ENCODE measurements at regions not wholly inside any gene's neighbourhood (a gene's known extent, or its start where the extent isn't known, plus 50 kb on each side); places are given as distances from the start of the nearest gene placed in this dataset.

GRCh38 chr10:78778444-78779338 lies 290.1 kb upstream of the ZMIZ1 start:
- 78 to 87% methylated on average over 13 of the region's 13 CpGs for WGBS, 2 donors
- H3K27me3 ChIP-seq (ENCODE audit: control insufficient read depth in 1 of 2, insufficient read depth in 2 of 2, low read length in 2 of 2), result no peaks in the 10 kb centered on the region
- H3K4me1 ChIP-seq (ENCODE audit: control insufficient read depth in 2 of 2, insufficient read depth in 2 of 2, low read length in 1 of 2), result peaks cover 0 to 3% of the 10 kb centered on the region in 2 donors
- H3K9me3 ChIP-seq (ENCODE audit: control insufficient read depth in 2 of 2, insufficient read depth in 1 of 2, low read depth in 1 of 2, low read length in 1 of 2), result peaks cover 0 to 2% of the 10 kb centered on the region in 2 donors
- H3K27ac ChIP-seq (ENCODE audit: low read depth in 2 of 2, low read length in 1 of 2), result no peak overlapping the region
- H3K4me3 ChIP-seq (ENCODE audit: low read depth in 1 of 2, low read length in 2 of 2), result no peak overlapping the region
- H3K36me3 ChIP-seq (ENCODE audit: control insufficient read depth in 2 of 2, insufficient read depth in 2 of 2, low read length in 1 of 2), result no peaks in the 10 kb centered on the region

- no peak overlapping the region for H3K27ac ChIP-seq (ENCODE audit: low read depth in 2 of 2, low read length in 1 of 2)
- no peak overlapping the region for H3K4me3 ChIP-seq (ENCODE audit: low read depth in 1 of 2, low read length in 2 of 2)
- no peaks in the 10 kb centered on the region for H3K4me1 ChIP-seq (ENCODE audit: control insufficient read depth in 2 of 2, insufficient read depth in 2 of 2, low read length in 1 of 2)
- peaks cover 0 to 2% of the 10 kb centered on the region in 2 donors for H3K9me3 ChIP-seq (ENCODE audit: control insufficient read depth in 2 of 2, insufficient read depth in 1 of 2, low read depth in 1 of 2, low read length in 1 of 2)
- no peaks in the 10 kb centered on the region for H3K27me3 ChIP-seq (ENCODE audit: control insufficient read depth in 1 of 2, insufficient read depth in 2 of 2, low read length in 2 of 2)
- H3K36me3 ChIP-seq (ENCODE audit: control insufficient read depth in 2 of 2, insufficient read depth in 2 of 2, low read length in 1 of 2), result no peaks in the 10 kb centered on the region
- 62 to 68% methylated on average over 4 of the region's 4 CpGs for WGBS, 2 donors
Observed at GRCh38 chr10:78779339-78779955, 289.3 kb upstream of the ZMIZ1 start.

GRCh38 chr10:78780551-78780961 lies 288.2 kb upstream of the ZMIZ1 start:
- no peaks in the 10 kb centered on the region for H3K4me1 ChIP-seq (ENCODE audit: control insufficient read depth in 2 of 2, insufficient read depth in 2 of 2, low read length in 1 of 2)
- no peak overlapping the region for H3K4me3 ChIP-seq (ENCODE audit: low read depth in 1 of 2, low read length in 2 of 2)
- no peak overlapping the region for H3K27ac ChIP-seq (ENCODE audit: low read depth in 2 of 2, low read length in 1 of 2)
- H3K9me3 ChIP-seq (ENCODE audit: control insufficient read depth in 2 of 2, insufficient read depth in 1 of 2, low read depth in 1 of 2, low read length in 1 of 2), result peaks cover 0 to 2% of the 10 kb centered on the region in 2 donors
- H3K36me3 ChIP-seq (ENCODE audit: control insufficient read depth in 2 of 2, insufficient read depth in 2 of 2, low read length in 1 of 2), result no peaks in the 10 kb centered on the region
- no peaks in the 10 kb centered on the region for H3K27me3 ChIP-seq (ENCODE audit: control insufficient read depth in 1 of 2, insufficient read depth in 2 of 2, low read length in 2 of 2)
- WGBS, 2 donors, result 93 to 94% methylated on average over 8 of the region's 8 CpGs

GRCh38 chr10:78781251-78781913 lies 287.4 kb upstream of the ZMIZ1 start:
- WGBS, 2 donors, result 88 to 94% methylated on average over 10 of the region's 10 CpGs
- Histone ChIP-seq H3K27ac (ENCODE audit: low read depth in 2 of 2, low read length in 1 of 2) (no peak overlapping the region), H3K4me3 (ENCODE audit: low read depth in 1 of 2, low read length in 2 of 2) (no peak overlapping the region), H3K4me1 (ENCODE audit: control insufficient read depth in 2 of 2, insufficient read depth in 2 of 2, low read length in 1 of 2) (no peaks in the 10 kb centered on the region), H3K27me3 (ENCODE audit: control insufficient read depth in 1 of 2, insufficient read depth in 2 of 2, low read length in 2 of 2) (no peaks in the 10 kb centered on the region), H3K9me3 (ENCODE audit: control insufficient read depth in 2 of 2, insufficient read depth in 1 of 2, low read depth in 1 of 2, low read length in 1 of 2) (peaks cover 0 to 2% of the 10 kb centered on the region in 2 donors), H3K36me3 (ENCODE audit: control insufficient read depth in 2 of 2, insufficient read depth in 2 of 2, low read length in 1 of 2) (no peaks in the 10 kb centered on the region)

GRCh38 chr10:78781991-78782390 lies 286.8 kb upstream of the ZMIZ1 start:
- no peaks in the 10 kb centered on the region for H3K4me1 ChIP-seq (ENCODE audit: control insufficient read depth in 2 of 2, insufficient read depth in 2 of 2, low read length in 1 of 2)
- H3K27ac ChIP-seq (ENCODE audit: low read depth in 2 of 2, low read length in 1 of 2), result no peak overlapping the region
- no peaks in the 10 kb centered on the region for H3K36me3 ChIP-seq (ENCODE audit: control insufficient read depth in 2 of 2, insufficient read depth in 2 of 2, low read length in 1 of 2)
- H3K4me3 ChIP-seq (ENCODE audit: low read depth in 1 of 2, low read length in 2 of 2), result no peak overlapping the region
- H3K27me3 ChIP-seq (ENCODE audit: control insufficient read depth in 1 of 2, insufficient read depth in 2 of 2, low read length in 2 of 2), result no peaks in the 10 kb centered on the region
- 82 to 83% methylated on average over 6 of the region's 6 CpGs for WGBS, 2 donors
- peaks cover 0 to 2% of the 10 kb centered on the region in 2 donors for H3K9me3 ChIP-seq (ENCODE audit: control insufficient read depth in 2 of 2, insufficient read depth in 1 of 2, low read depth in 1 of 2, low read length in 1 of 2)

- peaks cover 0 to 2% of the 10 kb centered on the region in 2 donors for H3K9me3 ChIP-seq (ENCODE audit: control insufficient read depth in 2 of 2, insufficient read depth in 1 of 2, low read depth in 1 of 2, low read length in 1 of 2)
- WGBS, 2 donors, result 91 to 92% methylated on average over 6 of the region's 6 CpGs
- no peak overlapping the region for H3K4me3 ChIP-seq (ENCODE audit: low read depth in 1 of 2, low read length in 2 of 2)
- no peaks in the 10 kb centered on the region for H3K36me3 ChIP-seq (ENCODE audit: control insufficient read depth in 2 of 2, insufficient read depth in 2 of 2, low read length in 1 of 2)
- no peak overlapping the region for H3K27ac ChIP-seq (ENCODE audit: low read depth in 2 of 2, low read length in 1 of 2)
- H3K4me1 ChIP-seq (ENCODE audit: control insufficient read depth in 2 of 2, insufficient read depth in 2 of 2, low read length in 1 of 2), result no peaks in the 10 kb centered on the region
- no peaks in the 10 kb centered on the region for H3K27me3 ChIP-seq (ENCODE audit: control insufficient read depth in 1 of 2, insufficient read depth in 2 of 2, low read length in 2 of 2)
Observed at GRCh38 chr10:78782441-78782840, 286.3 kb upstream of the ZMIZ1 start.

- H3K27me3 ChIP-seq (ENCODE audit: control insufficient read depth in 1 of 2, insufficient read depth in 2 of 2, low read length in 2 of 2), result no peaks in the 10 kb centered on the region
- 87 to 90% methylated on average over 3 of the region's 3 CpGs for WGBS, 2 donors
- H3K4me3 ChIP-seq (ENCODE audit: low read depth in 1 of 2, low read length in 2 of 2), result no peak overlapping the region
- H3K36me3 ChIP-seq (ENCODE audit: control insufficient read depth in 2 of 2, insufficient read depth in 2 of 2, low read length in 1 of 2), result no peaks in the 10 kb centered on the region
- H3K27ac ChIP-seq (ENCODE audit: low read depth in 2 of 2, low read length in 1 of 2), result no peak overlapping the region
- no peaks in the 10 kb centered on the region for H3K4me1 ChIP-seq (ENCODE audit: control insufficient read depth in 2 of 2, insufficient read depth in 2 of 2, low read length in 1 of 2)
- no peaks in the 10 kb centered on the region for H3K9me3 ChIP-seq (ENCODE audit: control insufficient read depth in 2 of 2, insufficient read depth in 1 of 2, low read depth in 1 of 2, low read length in 1 of 2)
Observed at GRCh38 chr10:78783753-78784152, 285.0 kb upstream of the ZMIZ1 start.

GRCh38 chr10:78784546-78784945 lies 284.2 kb upstream of the ZMIZ1 start:
- Histone ChIP-seq H3K27ac (ENCODE audit: low read depth in 2 of 2, low read length in 1 of 2) (no peak overlapping the region), H3K4me1 (ENCODE audit: control insufficient read depth in 2 of 2, insufficient read depth in 2 of 2, low read length in 1 of 2) (no peaks in the 10 kb centered on the region), H3K36me3 (ENCODE audit: control insufficient read depth in 2 of 2, insufficient read depth in 2 of 2, low read length in 1 of 2) (no peaks in the 10 kb centered on the region), H3K4me3 (ENCODE audit: low read depth in 1 of 2, low read length in 2 of 2) (no peak overlapping the region), H3K27me3 (ENCODE audit: control insufficient read depth in 1 of 2, insufficient read depth in 2 of 2, low read length in 2 of 2) (no peaks in the 10 kb centered on the region), H3K9me3 (ENCODE audit: control insufficient read depth in 2 of 2, insufficient read depth in 1 of 2, low read depth in 1 of 2, low read length in 1 of 2) (no peaks in the 10 kb centered on the region)
- 37 to 54% methylated on average over 3 of the region's 3 CpGs for WGBS, 2 donors

- Histone ChIP-seq H3K27ac (ENCODE audit: low read depth in 2 of 2, low read length in 1 of 2) (no peak overlapping the region), H3K9me3 (ENCODE audit: control insufficient read depth in 2 of 2, insufficient read depth in 1 of 2, low read depth in 1 of 2, low read length in 1 of 2) (no peaks in the 10 kb centered on the region), H3K36me3 (ENCODE audit: control insufficient read depth in 2 of 2, insufficient read depth in 2 of 2, low read length in 1 of 2) (no peaks in the 10 kb centered on the region), H3K4me3 (ENCODE audit: low read depth in 1 of 2, low read length in 2 of 2) (no peak overlapping the region), H3K27me3 (ENCODE audit: control insufficient read depth in 1 of 2, insufficient read depth in 2 of 2, low read length in 2 of 2) (no peaks in the 10 kb centered on the region), H3K4me1 (ENCODE audit: control insufficient read depth in 2 of 2, insufficient read depth in 2 of 2, low read length in 1 of 2) (no peaks in the 10 kb centered on the region)
- WGBS, 2 donors, result 59 to 74% methylated on average over 4 of the region's 4 CpGs
Observed at GRCh38 chr10:78785066-78785465, 283.7 kb upstream of the ZMIZ1 start.

Data from esophagus (tissue), 2 donors.